Loucy (cell line): ENCODE measurements at regions not wholly inside any gene's neighbourhood (a gene's known extent, or its start where the extent isn't known, plus 50 kb on each side); places are given as distances from the start of the nearest gene placed in this dataset.

ENCODE experiments used
- EZH2phosphoT487 ChIP-seq: fragments of 200-600 bp; IDR thresholded peaks from 2 replicates; pipeline ENCODE4 v1.6.1; 2018; ENCODE audit warnings: antibody characterized with exemption, mild to moderate bottlenecking, moderate library complexity, borderline replicate concordance
- TF ChIP-seq, protein P1 (sequence below): fragments of 200-600 bp; sonication (generic); conservative IDR thresholded peaks from 2 replicates; pipeline ENCODE4 v1.5.1; 2014; ENCODE audit warnings: mild to moderate bottlenecking, antibody characterized with exemption, low read length

DNA sequence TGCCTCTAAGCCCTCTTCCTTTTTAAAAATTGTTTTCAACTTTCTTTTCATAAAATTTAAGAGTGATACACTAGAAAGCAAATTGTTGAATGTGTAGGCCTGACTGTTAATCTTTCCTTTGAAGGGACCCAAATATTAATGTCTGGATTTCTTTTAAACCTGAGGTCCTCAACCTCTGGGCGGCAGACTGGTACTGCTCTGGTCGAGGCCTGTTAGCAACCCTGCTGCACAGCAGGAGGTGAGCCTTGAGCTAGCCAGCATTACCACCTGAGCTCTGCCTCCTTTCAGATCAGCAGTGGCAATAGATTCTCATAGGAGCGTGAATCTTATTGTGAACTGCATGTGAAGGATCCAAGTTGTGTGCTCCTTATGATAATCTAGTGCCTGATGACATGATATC lies 191.2 kb downstream of the MANEA start:
- TF ChIP-seq, protein P1, sequence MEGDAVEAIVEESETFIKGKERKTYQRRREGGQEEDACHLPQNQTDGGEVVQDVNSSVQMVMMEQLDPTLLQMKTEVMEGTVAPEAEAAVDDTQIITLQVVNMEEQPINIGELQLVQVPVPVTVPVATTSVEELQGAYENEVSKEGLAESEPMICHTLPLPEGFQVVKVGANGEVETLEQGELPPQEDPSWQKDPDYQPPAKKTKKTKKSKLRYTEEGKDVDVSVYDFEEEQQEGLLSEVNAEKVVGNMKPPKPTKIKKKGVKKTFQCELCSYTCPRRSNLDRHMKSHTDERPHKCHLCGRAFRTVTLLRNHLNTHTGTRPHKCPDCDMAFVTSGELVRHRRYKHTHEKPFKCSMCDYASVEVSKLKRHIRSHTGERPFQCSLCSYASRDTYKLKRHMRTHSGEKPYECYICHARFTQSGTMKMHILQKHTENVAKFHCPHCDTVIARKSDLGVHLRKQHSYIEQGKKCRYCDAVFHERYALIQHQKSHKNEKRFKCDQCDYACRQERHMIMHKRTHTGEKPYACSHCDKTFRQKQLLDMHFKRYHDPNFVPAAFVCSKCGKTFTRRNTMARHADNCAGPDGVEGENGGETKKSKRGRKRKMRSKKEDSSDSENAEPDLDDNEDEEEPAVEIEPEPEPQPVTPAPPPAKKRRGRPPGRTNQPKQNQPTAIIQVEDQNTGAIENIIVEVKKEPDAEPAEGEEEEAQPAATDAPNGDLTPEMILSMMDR = no peak
- no peak for TF ChIP-seq EZH2phosphoT487
